HG02870 (cell line): ENCODE measurements at regions not wholly inside any gene's neighbourhood (a gene's known extent, or its start where the extent isn't known, plus 50 kb on each side); places are given as distances from the start of the nearest gene placed in this dataset.

ENCODE experiments used
- ATAC-seq: cut with Tn5 transposase; IDR thresholded peaks from one replicate; pipeline ENCODE4 v1.9.1; 2021; ENCODE audit warnings: mild to moderate bottlenecking, moderate library complexity; ENCODE audit not compliant: unreplicated experiment

- ATAC-seq = no peak
Observed at GRCh38 chr2:7899923-7900322, 781.9 kb upstream of the ID2 start.

- no peak for ATAC-seq
Observed at GRCh38 chr2:7900593-7900992, 781.3 kb upstream of the ID2 start.

- ATAC-seq = no peak
Observed at GRCh38 chr2:7902251-7902765, 779.5 kb upstream of the ID2 start.

GRCh38 chr2:7904319-7904718, 777.5 kb upstream of the ID2 start:
- ATAC-seq = no peak

GRCh38 chr2:7905756-7906155, 776.1 kb upstream of the ID2 start:
- no peak for ATAC-seq

- no peak for ATAC-seq
Observed at GRCh38 chr2:7906431-7906830, 775.4 kb upstream of the ID2 start.

- ATAC-seq = no peak
Observed at GRCh38 chr2:7907041-7907440, 774.8 kb upstream of the ID2 start.

GRCh38 chr2:7910752-7911151, 771.1 kb upstream of the ID2 start:
- no peak for ATAC-seq

GRCh38 chr2:7911196-7911595, 770.7 kb upstream of the ID2 start:
- no peak for ATAC-seq

- no peak for ATAC-seq
Observed at GRCh38 chr2:7913974-7914373, 767.9 kb upstream of the ID2 start.

- ATAC-seq = no peak
Observed at GRCh38 chr2:7915302-7916091, 766.4 kb upstream of the ID2 start.

- ATAC-seq = no peak
Observed at GRCh38 chr2:7916670-7917069, 765.2 kb upstream of the ID2 start.

- ATAC-seq = no peak
Observed at GRCh38 chr2:7919510-7919909, 762.3 kb upstream of the ID2 start.

GRCh38 chr2:7924023-7924762, 757.7 kb upstream of the ID2 start:
- ATAC-seq = no peak

- ATAC-seq = no peak
Observed at GRCh38 chr2:7925506-7925905, 756.4 kb upstream of the ID2 start.

- no peak for ATAC-seq
Observed at GRCh38 chr2:7927691-7928090, 754.2 kb upstream of the ID2 start.

- ATAC-seq = no peak
Observed at GRCh38 chr2:7929281-7929680, 752.6 kb upstream of the ID2 start.

GRCh38 chr2:7930800-7931635, 750.8 kb upstream of the ID2 start:
- no peak for ATAC-seq

GRCh38 chr2:7931808-7932207, 750.0 kb upstream of the ID2 start:
- no peak for ATAC-seq

GRCh38 chr2:7933672-7934071, 748.2 kb upstream of the ID2 start:
- no peak for ATAC-seq

- ATAC-seq = no peak
Observed at GRCh38 chr2:7934476-7934875, 747.4 kb upstream of the ID2 start.
